K562 (cell line): ENCODE measurements at regions not wholly inside any gene's neighbourhood (a gene's known extent, or its start where the extent isn't known, plus 50 kb on each side); places are given as distances from the start of the nearest gene placed in this dataset.

Experiments
- BRF2 ChIP-seq: IDR thresholded peaks from 3 replicates; pipeline ENCODE4 v1.6.1; 2011; ENCODE audit warnings: borderline replicate concordance, mild to moderate bottlenecking; ENCODE audit not compliant: insufficient read length, insufficient read depth
- CLOCK ChIP-seq: fragments of 250-450 bp; sonication (Bioruptor Pico); IDR thresholded peaks from 2 replicates; pipeline ENCODE4 v1.4.0; 2020; ENCODE audit warnings: mild to moderate bottlenecking, moderate library complexity, borderline replicate concordance
- HNRNPLL ChIP-seq: fragments of 200-400 bp; formaldehyde crosslinking; IDR thresholded peaks from 2 replicates; pipeline ENCODE4 v1.6.1; 2017; ENCODE audit warnings: low read length, low read depth, mild to moderate bottlenecking; ENCODE audit not compliant: poor library complexity, severe bottlenecking
- KLF16 ChIP-seq: IDR thresholded peaks from 2 replicates; pipeline ENCODE4 v1.6.1; 2016; ENCODE audit warnings: antibody characterized with exemption
- RUNX1 ChIP-seq: sonication (generic); IDR thresholded peaks from 2 replicates; pipeline ENCODE4 v1.6.1; 2016; ENCODE audit warnings: antibody characterized with exemption, low read depth
- ZNF134 ChIP-seq: fragments of 250-450 bp; sonication (Bioruptor Pico); conservative IDR thresholded peaks from 2 replicates; pipeline ENCODE4 v1.4.0; 2020
- ZNF263 ChIP-seq: sonication (generic); formaldehyde crosslinking; IDR thresholded peaks from 2 replicates; pipeline ENCODE4 v1.8.0; 2022; ENCODE audit warnings: mild to moderate bottlenecking, missing genetic modification reagents, borderline replicate concordance
- ZNF717 ChIP-seq: fragments of 250-450 bp; sonication (Bioruptor Pico); IDR thresholded peaks from 2 replicates; pipeline ENCODE4 v1.5.0; 2021

- TF ChIP-seq CLOCK (CRISPR knock-in tag) (no peak), ZNF134 (no peak), RUNX1 (no peak), ZNF717 (no peak), ZNF263 (no peak), BRF2 (no peak), KLF16 (no peak), HNRNPLL (no peak)
- TF ChIP-seq, all 486 proteins: peak for 0
These were observed 269.3 kb upstream of the ADGRL3 start (continued) for GRCh38 chr4:60930866-60931265.
